ENCODE measurements at regions not wholly inside any gene's neighbourhood (a gene's known extent, or its start where the extent isn't known, plus 50 kb on each side); places are given as distances from the start of the nearest gene placed in this dataset.
A peak's percentile ranks its signal among the peaks of the same experiment; 100 is the strongest.

- DNase-seq (ENCODE audit: low spot score) = no peak
Measured at GRCh38 chr3:24641628-24642027, 147.0 kb upstream of the THRB start.

GRCh38 chr3:24645047-24645446, 150.4 kb upstream of the THRB start:
- no peak for DNase-seq (ENCODE audit: low spot score)

GRCh38 chr3:24646790-24647189, 152.1 kb upstream of the THRB start:
- DNase-seq (ENCODE audit: low spot score) = no peak

GRCh38 chr3:24648063-24648462, 153.4 kb upstream of the THRB start:
- no peak for DNase-seq (ENCODE audit: low spot score)

- DNase-seq (ENCODE audit: low spot score) = no peak
Measured at GRCh38 chr3:24650839-24651238, 156.2 kb upstream of the THRB start.

GRCh38 chr3:24657870-24658510, 163.3 kb upstream of the THRB start:
- DNase-seq (ENCODE audit: low spot score) = no peak

- DNase-seq (ENCODE audit: low spot score) = no peak
Measured at GRCh38 chr3:24661175-24661584, 166.5 kb upstream of the THRB start.

GRCh38 chr3:24662449-24663345, 168.0 kb upstream of the THRB start:
- DNase-seq (ENCODE audit: low spot score) = no peak

GRCh38 chr3:24663406-24663805, 168.8 kb upstream of the THRB start:
- no peak for DNase-seq (ENCODE audit: low spot score)

GRCh38 chr3:24668039-24668438, 173.4 kb upstream of the THRB start:
- DNase-seq (ENCODE audit: low spot score) = no peak

GRCh38 chr3:24670871-24671270, 176.2 kb upstream of the THRB start:
- no peak for DNase-seq (ENCODE audit: low spot score)

- DNase-seq (ENCODE audit: low spot score) = no peak
Measured at GRCh38 chr3:24673596-24673995, 178.9 kb upstream of the THRB start.

GRCh38 chr3:24674261-24674660, 179.6 kb upstream of the THRB start:
- no peak for DNase-seq (ENCODE audit: low spot score)

- no peak for DNase-seq (ENCODE audit: low spot score)
Measured at GRCh38 chr3:24678021-24678420, 183.4 kb upstream of the THRB start.

- DNase-seq (ENCODE audit: low spot score) = peak; percentile 20
Measured at GRCh38 chr3:24678421-24678865, 183.8 kb upstream of the THRB start.

- no peak for DNase-seq (ENCODE audit: low spot score)
Measured at GRCh38 chr3:24679429-24679828, 184.8 kb upstream of the THRB start.

- DNase-seq (ENCODE audit: low spot score) = peak; percentile 37
Measured at GRCh38 chr3:24680214-24680967, 185.7 kb upstream of the THRB start.

- DNase-seq (ENCODE audit: low spot score) = no peak
Measured at GRCh38 chr3:24682141-24682547, 187.5 kb upstream of the THRB start.

GRCh38 chr3:24683090-24683489, 188.4 kb upstream of the THRB start:
- DNase-seq (ENCODE audit: low spot score) = no peak

GRCh38 chr3:24683633-24684384, 189.2 kb upstream of the THRB start:
- DNase-seq (ENCODE audit: low spot score) = peak; percentile 24

GRCh38 chr3:24684506-24685023, 189.9 kb upstream of the THRB start:
- no peak for DNase-seq (ENCODE audit: low spot score)

GRCh38 chr3:24686808-24687207, 192.2 kb upstream of the THRB start:
- peak; percentile 11 for DNase-seq (ENCODE audit: low spot score)

All from hepatic stellate cell (primary cell).